Renal cortical epithelial cell (primary cell): ENCODE measurements at regions not wholly inside any gene's neighbourhood (a gene's known extent, or its start where the extent isn't known, plus 50 kb on each side); places are given as distances from the start of the nearest gene placed in this dataset.
"Not testable (repeated sequence)": the region's sequence is repeated elsewhere in the genome, so short reads cannot be mapped to it uniquely, and the experiment has no call there.

Source experiments
- DNase-seq: peaks from one replicate; pipeline ENCODE4 v3.0.0-alpha.2; 2011; ENCODE audit warnings: low read depth

- no peak for DNase-seq
Measured at GRCh38 chrX:96211953-96212352, 472.7 kb upstream of the DIAPH2 start.

- DNase-seq, result not testable (repeated sequence)
Measured at GRCh38 chrX:96214681-96215080, 470.0 kb upstream of the DIAPH2 start.

GRCh38 chrX:96224279-96224678 lies 460.4 kb upstream of the DIAPH2 start:
- no peak for DNase-seq

GRCh38 chrX:96244955-96245354 lies 439.7 kb upstream of the DIAPH2 start:
- no peak for DNase-seq

GRCh38 chrX:96246436-96246835 lies 438.2 kb upstream of the DIAPH2 start:
- no peak for DNase-seq
